Brain microvascular endothelial cell (primary cell): ENCODE measurements at regions not wholly inside any gene's neighbourhood (a gene's known extent, or its start where the extent isn't known, plus 50 kb on each side); places are given as distances from the start of the nearest gene placed in this dataset.

Source experiments
- DNase-seq: peaks from one replicate; pipeline ENCODE4 v3.0.0-alpha.2; 2020
- H3K27ac ChIP-seq: fragments of 250-450 bp; sonication (Bioruptor Pico); 2 replicates; pipeline ENCODE4 v1.5.1; 2020; ENCODE audit warnings: mild to moderate bottlenecking, moderate library complexity
- H3K27me3 ChIP-seq: fragments of 250-450 bp; sonication (Bioruptor Pico); replicated peaks from 2 replicates; pipeline ENCODE4 v1.5.1; 2020; ENCODE audit warnings: mild to moderate bottlenecking
- H3K36me3 ChIP-seq: fragments of 250-450 bp; sonication (Bioruptor Pico); replicated peaks from 2 replicates; pipeline ENCODE4 v1.5.1; 2020; ENCODE audit warnings: mild to moderate bottlenecking
- H3K4me3 ChIP-seq: 2 replicates; pipeline ENCODE4 v1.5.1; 2011; ENCODE audit warnings: low read depth, mild to moderate bottlenecking, control low read depth, low read length, moderate library complexity
- in situ Hi-C: cut with HindIII; loops from 2 replicates; pipeline ENCODE4 v1.10.0; 2017; ENCODE audit warnings: low sequenced_read_pairs, low pct_ligation_motif_present
- TF ChIP-seq, protein P1 (sequence below): IDR thresholded peaks from 2 replicates; pipeline ENCODE4 v1.5.1; 2011; ENCODE audit warnings: low read depth, mild to moderate bottlenecking, moderate library complexity, low read length, control low read depth, inconsistent platforms; ENCODE audit errors: missing control alignments

DNA sequence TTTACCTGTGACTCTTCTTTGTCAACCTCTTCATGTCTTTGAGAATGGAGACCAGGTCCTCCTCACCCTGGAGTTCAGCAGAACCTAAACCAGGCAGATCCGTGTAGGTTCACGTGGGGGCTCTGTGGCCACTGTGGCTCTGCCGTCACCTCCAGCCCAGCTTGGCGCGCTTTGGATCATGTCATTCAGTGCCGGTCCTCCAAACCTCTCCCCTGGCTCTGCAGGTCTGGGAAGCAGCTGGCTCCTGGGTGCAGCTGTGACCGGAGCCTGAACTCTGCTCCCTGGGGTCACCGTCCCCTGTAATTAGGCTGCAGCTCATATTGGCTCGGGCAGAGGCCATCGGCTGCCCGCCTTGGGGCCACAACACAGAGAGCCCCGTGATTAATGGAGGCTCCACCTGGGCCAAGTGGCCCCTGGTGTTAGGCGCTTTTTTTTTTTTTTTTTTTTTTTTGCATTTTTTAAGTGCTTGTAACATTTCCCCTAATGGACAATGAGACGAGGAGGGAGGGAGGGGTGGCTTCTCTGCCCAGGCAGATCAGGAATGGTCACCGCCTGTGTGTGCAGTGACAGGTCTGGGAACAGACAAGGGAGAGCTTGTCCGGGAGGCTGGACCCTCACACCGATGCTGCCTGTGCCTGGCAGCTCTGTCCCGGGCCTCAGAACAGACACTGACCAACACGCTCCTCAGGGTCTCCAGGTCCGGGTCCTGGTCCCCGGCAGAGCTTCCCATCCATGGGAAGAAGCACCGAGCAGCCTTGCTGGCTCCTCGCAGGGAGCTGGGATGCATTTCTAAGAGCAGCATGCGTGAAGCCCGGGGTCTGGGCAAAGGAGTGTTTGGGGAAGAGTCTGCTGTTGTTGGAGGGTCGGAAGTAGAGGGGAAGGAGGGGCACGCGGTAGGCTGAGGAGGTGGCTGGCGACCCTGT, 247.9 kb downstream of the SEC14L1 start:
- DNase-seq: no peak
- in situ Hi-C loops: no loop called here
- TF ChIP-seq, protein P1, sequence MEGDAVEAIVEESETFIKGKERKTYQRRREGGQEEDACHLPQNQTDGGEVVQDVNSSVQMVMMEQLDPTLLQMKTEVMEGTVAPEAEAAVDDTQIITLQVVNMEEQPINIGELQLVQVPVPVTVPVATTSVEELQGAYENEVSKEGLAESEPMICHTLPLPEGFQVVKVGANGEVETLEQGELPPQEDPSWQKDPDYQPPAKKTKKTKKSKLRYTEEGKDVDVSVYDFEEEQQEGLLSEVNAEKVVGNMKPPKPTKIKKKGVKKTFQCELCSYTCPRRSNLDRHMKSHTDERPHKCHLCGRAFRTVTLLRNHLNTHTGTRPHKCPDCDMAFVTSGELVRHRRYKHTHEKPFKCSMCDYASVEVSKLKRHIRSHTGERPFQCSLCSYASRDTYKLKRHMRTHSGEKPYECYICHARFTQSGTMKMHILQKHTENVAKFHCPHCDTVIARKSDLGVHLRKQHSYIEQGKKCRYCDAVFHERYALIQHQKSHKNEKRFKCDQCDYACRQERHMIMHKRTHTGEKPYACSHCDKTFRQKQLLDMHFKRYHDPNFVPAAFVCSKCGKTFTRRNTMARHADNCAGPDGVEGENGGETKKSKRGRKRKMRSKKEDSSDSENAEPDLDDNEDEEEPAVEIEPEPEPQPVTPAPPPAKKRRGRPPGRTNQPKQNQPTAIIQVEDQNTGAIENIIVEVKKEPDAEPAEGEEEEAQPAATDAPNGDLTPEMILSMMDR: no peak
- no peak overlapping the region for H3K27ac ChIP-seq
- no peak overlapping the region for H3K4me3 ChIP-seq
- H3K36me3 ChIP-seq: peaks cover 17% of the 10 kb centered on the region
- H3K27me3 ChIP-seq: no peaks in the 10 kb centered on the region

DNA sequence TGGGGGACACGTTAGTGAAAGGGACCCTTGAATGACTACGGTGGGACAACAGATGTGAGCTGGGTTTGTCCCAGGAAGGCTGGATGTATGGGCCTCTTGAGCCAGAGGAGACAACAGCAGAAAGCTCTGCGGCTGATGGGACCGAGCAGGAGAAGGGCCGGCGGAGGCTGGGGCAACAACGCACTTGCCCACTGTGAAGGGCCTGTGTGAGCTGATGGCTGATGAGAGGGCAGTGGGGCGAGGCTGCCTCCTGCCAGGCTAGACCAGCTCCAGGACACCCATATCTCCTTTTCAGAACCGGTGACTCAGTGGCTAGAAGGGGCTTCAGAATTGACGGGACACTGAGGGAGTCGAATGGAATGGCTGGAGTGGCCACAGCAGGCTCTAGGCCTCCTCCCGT, 250.1 kb downstream of the SEC14L1 start:
- peaks cover 15% of the 10 kb centered on the region for H3K36me3 ChIP-seq
- H3K27me3 ChIP-seq: no peaks in the 10 kb centered on the region
- no peak for DNase-seq
- TF ChIP-seq, protein P1: no peak
- in situ Hi-C loops: no loop called here
- no peak overlapping the region for H3K4me3 ChIP-seq
- H3K27ac ChIP-seq: peak overlapping the region; percentile 80

DNA sequence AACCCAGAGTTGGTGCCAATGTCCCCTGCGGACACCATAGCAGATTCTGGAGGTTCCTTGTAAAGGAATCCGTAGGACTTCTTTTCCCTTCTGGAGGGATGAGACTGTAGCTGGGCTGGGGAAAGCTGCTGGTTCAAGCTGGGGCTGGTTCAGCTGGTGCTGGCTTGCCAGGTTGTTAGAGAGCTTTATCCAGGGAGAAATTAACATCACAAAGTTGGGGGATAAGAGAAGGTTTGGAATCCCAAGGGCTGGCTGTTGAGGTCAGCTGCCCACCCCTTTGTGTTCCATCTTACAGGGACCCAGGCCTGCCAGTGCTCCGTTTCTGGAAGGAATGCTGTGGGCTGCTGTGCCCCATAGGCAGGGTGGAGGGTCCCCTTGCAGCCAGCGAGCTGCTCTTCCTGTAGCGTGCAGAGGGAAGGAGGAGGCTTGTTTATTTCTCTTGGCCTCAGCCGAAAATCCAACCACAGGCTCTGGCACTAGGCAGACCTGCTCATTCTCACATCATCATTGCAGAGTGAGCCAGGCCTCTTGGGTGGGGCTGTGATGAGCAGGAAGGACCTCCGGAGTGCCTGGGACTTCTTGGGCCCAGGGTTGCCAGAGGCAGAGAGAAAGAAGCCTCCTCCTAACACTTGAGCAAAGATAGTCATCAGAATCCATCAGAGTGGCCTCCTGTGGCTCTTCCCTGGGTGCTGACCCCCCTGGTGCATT, 251.1 kb downstream of the SEC14L1 start:
- peak; percentile 91 for DNase-seq
- in situ Hi-C loops: no loop called here
- TF ChIP-seq, protein P1: no peak
- H3K4me3 ChIP-seq: no peak overlapping the region
- H3K36me3 ChIP-seq: peaks cover 13% of the 10 kb centered on the region
- peak overlapping the region; percentile 80 for H3K27ac ChIP-seq
- H3K27me3 ChIP-seq: no peaks in the 10 kb centered on the region

DNA sequence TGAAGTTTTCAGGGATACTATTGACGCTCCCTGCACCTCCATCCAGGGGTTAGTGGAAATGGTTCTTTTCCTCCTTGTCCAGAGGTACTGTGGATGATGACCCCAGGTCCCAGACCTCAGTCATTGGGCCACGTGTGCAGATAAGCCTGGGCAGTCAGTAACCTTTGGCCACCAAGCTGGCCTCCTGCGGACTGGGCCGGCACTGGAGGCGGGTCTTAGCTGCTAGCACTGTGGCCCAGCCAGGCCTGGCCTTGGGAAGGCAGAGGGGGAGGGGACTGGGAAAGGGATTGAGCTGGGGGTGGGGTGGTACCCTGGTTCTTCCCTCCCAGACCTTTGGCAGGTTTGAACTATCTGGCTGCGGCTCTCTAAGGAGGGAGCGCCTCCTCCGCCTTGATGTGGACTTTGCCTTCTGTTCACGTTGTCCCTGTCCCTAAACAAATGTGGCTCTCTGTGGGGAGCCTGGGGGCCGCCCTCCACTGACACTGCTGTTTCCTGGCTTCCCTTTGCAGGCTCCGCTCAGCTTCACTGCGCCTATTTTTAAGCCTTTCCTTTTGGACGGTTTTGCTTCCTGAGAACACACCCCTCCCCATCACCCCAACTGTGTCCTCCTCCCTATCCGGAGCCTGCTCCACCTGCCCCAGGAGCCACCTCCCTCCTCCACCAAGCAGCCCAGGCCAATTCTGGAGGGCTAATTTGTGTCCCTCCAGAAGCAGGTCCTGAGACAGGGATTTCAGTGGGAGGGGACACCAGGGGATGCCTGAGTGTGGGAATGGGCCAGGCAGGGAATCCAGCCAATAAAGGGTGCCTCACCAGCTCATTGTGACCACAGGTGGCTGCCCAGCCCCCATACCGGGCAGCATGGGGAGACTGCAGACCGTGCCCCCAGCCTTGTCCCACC, 251.9 kb downstream of the SEC14L1 start:
- H3K27me3 ChIP-seq: no peaks in the 10 kb centered on the region
- H3K4me3 ChIP-seq: no peak overlapping the region
- in situ Hi-C loops: no loop called here
- DNase-seq: no peak
- H3K27ac ChIP-seq: peak overlapping the region; percentile 80
- peaks cover 11% of the 10 kb centered on the region for H3K36me3 ChIP-seq
- TF ChIP-seq, protein P1: no peak

DNA sequence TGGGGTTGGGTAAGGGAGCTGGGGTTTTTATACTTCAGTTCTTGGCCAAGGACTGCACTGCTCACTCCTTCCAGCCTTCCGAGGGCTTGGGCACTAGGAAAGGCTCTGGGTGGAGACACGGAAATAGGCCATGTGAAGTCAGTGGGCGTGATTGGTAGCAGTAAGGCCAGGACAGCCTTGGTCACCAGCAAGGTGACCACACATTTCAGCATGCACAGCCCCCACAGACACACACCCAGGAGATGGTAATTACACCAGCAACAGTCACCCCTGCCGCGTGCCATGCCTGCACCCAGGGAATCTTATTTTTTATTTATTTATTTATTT, 252.5 kb downstream of the SEC14L1 start:
- no peak overlapping the region for H3K4me3 ChIP-seq
- in situ Hi-C loops: no loop called here
- no peak for DNase-seq
- peaks cover 9% of the 10 kb centered on the region for H3K36me3 ChIP-seq
- peak overlapping the region; percentile 80 for H3K27ac ChIP-seq
- TF ChIP-seq, protein P1: no peak
- no peaks in the 10 kb centered on the region for H3K27me3 ChIP-seq
